ENCODE measurements at regions not wholly inside any gene's neighbourhood (a gene's known extent, or its start where the extent isn't known, plus 50 kb on each side); places are given as distances from the start of the nearest gene placed in this dataset.

- DNase-seq (ENCODE audit: low read depth, low spot score), result no peak
Observed at GRCh38 chr4:165667969-165668368, 205.1 kb upstream of the TLL1 start.

- no peak for DNase-seq (ENCODE audit: low read depth, low spot score)
Observed at GRCh38 chr4:165668694-165669093, 204.3 kb upstream of the TLL1 start.

- no peak for DNase-seq (ENCODE audit: low read depth, low spot score)
Observed at GRCh38 chr4:165677081-165677480, 196.0 kb upstream of the TLL1 start.

- DNase-seq (ENCODE audit: low read depth, low spot score), result no peak
Observed at GRCh38 chr4:165678236-165678935, 194.7 kb upstream of the TLL1 start.

- no peak for DNase-seq (ENCODE audit: low read depth, low spot score)
Observed at GRCh38 chr4:165678936-165679325, 194.1 kb upstream of the TLL1 start.

GRCh38 chr4:165680821-165681220 is 192.2 kb upstream of the TLL1 start:
- DNase-seq (ENCODE audit: low read depth, low spot score), result no peak

- DNase-seq (ENCODE audit: low read depth, low spot score), result no peak
Observed at GRCh38 chr4:165682611-165683010, 190.4 kb upstream of the TLL1 start.

- DNase-seq (ENCODE audit: low read depth, low spot score), result no peak
Observed at GRCh38 chr4:165684177-165684805, 188.7 kb upstream of the TLL1 start.

- DNase-seq (ENCODE audit: low read depth, low spot score), result no peak
Observed at GRCh38 chr4:165686756-165687155, 186.3 kb upstream of the TLL1 start.

GRCh38 chr4:165689159-165689558 is 183.9 kb upstream of the TLL1 start:
- no peak for DNase-seq (ENCODE audit: low read depth, low spot score)

- DNase-seq (ENCODE audit: low read depth, low spot score), result no peak
Observed at GRCh38 chr4:165692082-165692481, 181.0 kb upstream of the TLL1 start.

GRCh38 chr4:165698272-165698671 is 174.8 kb upstream of the TLL1 start:
- no peak for DNase-seq (ENCODE audit: low read depth, low spot score)

GRCh38 chr4:165699055-165699454 is 174.0 kb upstream of the TLL1 start:
- no peak for DNase-seq (ENCODE audit: low read depth, low spot score)

GRCh38 chr4:165700855-165701254 is 172.2 kb upstream of the TLL1 start:
- peak; percentile 17 for DNase-seq (ENCODE audit: low read depth, low spot score)

GRCh38 chr4:165707128-165707527 is 165.9 kb upstream of the TLL1 start:
- DNase-seq (ENCODE audit: low read depth, low spot score), result no peak

- DNase-seq (ENCODE audit: low read depth, low spot score), result no peak
Observed at GRCh38 chr4:165709516-165709915, 163.5 kb upstream of the TLL1 start.

- no peak for DNase-seq (ENCODE audit: low read depth, low spot score)
Observed at GRCh38 chr4:165709973-165710526, 163.0 kb upstream of the TLL1 start.

GRCh38 chr4:165711436-165711835 is 161.6 kb upstream of the TLL1 start:
- DNase-seq (ENCODE audit: low read depth, low spot score), result no peak

GRCh38 chr4:165711912-165712311 is 161.1 kb upstream of the TLL1 start:
- no peak for DNase-seq (ENCODE audit: low read depth, low spot score)

GRCh38 chr4:165714650-165715049 is 158.4 kb upstream of the TLL1 start:
- DNase-seq (ENCODE audit: low read depth, low spot score), result no peak

- DNase-seq (ENCODE audit: low read depth, low spot score), result no peak
Observed at GRCh38 chr4:165715211-165715610, 157.8 kb upstream of the TLL1 start.

GRCh38 chr4:165715989-165716388 is 157.0 kb upstream of the TLL1 start:
- no peak for DNase-seq (ENCODE audit: low read depth, low spot score)

- DNase-seq (ENCODE audit: low read depth, low spot score), result no peak
Observed at GRCh38 chr4:165716472-165716871, 156.6 kb upstream of the TLL1 start.
